Chondrocyte (in vitro differentiated cells): ENCODE measurements at regions not wholly inside any gene's neighbourhood (a gene's known extent, or its start where the extent isn't known, plus 50 kb on each side); places are given as distances from the start of the nearest gene placed in this dataset.

Experiments used
- DNase-seq: peaks from one replicate; pipeline ENCODE4 v3.0.0; 2021; ENCODE audit warnings: mixed read lengths, low spot score
- H3K27ac Mint-ChIP-seq: one replicate; pipeline ENCODE4 v1.8.0; 2021; ENCODE audit warnings: mild to moderate bottlenecking, moderate library complexity, mixed read lengths; ENCODE audit not compliant: unreplicated experiment
- H3K27me3 Mint-ChIP-seq: 2 replicates; pipeline ENCODE4 v1.8.0; 2021; ENCODE audit warnings: low read depth, mixed read lengths
- H3K36me3 Mint-ChIP-seq: 2 replicates; pipeline ENCODE4 v1.8.0; 2021; ENCODE audit warnings: low read depth, mixed read lengths
- H3K4me1 Mint-ChIP-seq: 2 replicates; pipeline ENCODE4 v1.8.0; 2021; ENCODE audit warnings: low read depth, mild to moderate bottlenecking, mixed read lengths
- H3K4me3 Mint-ChIP-seq: one replicate; pipeline ENCODE4 v1.8.0; 2021; ENCODE audit warnings: mild to moderate bottlenecking, moderate library complexity, mixed read lengths; ENCODE audit not compliant: unreplicated experiment
- H3K9me3 Mint-ChIP-seq: 2 replicates; pipeline ENCODE4 v1.8.0; 2021; ENCODE audit warnings: low read depth, mixed read lengths
- TF ChIP-seq, protein P1 (sequence below): fragments of 200-600 bp; sonication (generic); IDR thresholded peaks from 2 replicates; pipeline ENCODE4 v1.5.0; 2021; ENCODE audit warnings: antibody characterized with exemption, mild to moderate bottlenecking, moderate library complexity

- no peaks in the 10 kb centered on the region for H3K36me3 Mint-ChIP-seq
- peaks cover 36% of the 10 kb centered on the region for H3K27me3 Mint-ChIP-seq
- H3K27ac Mint-ChIP-seq = no peak overlapping the region
- H3K9me3 Mint-ChIP-seq = peaks cover 8% of the 10 kb centered on the region
- DNase-seq = no peak
- TF ChIP-seq, protein P1, sequence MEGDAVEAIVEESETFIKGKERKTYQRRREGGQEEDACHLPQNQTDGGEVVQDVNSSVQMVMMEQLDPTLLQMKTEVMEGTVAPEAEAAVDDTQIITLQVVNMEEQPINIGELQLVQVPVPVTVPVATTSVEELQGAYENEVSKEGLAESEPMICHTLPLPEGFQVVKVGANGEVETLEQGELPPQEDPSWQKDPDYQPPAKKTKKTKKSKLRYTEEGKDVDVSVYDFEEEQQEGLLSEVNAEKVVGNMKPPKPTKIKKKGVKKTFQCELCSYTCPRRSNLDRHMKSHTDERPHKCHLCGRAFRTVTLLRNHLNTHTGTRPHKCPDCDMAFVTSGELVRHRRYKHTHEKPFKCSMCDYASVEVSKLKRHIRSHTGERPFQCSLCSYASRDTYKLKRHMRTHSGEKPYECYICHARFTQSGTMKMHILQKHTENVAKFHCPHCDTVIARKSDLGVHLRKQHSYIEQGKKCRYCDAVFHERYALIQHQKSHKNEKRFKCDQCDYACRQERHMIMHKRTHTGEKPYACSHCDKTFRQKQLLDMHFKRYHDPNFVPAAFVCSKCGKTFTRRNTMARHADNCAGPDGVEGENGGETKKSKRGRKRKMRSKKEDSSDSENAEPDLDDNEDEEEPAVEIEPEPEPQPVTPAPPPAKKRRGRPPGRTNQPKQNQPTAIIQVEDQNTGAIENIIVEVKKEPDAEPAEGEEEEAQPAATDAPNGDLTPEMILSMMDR = no peak
- no peak overlapping the region for H3K4me3 Mint-ChIP-seq
- H3K4me1 Mint-ChIP-seq = no peaks in the 10 kb centered on the region
These were observed 100.9 kb upstream of the RXFP1 start for GRCh38 chr4:158420782-158421181.

- TF ChIP-seq, protein P1 = no peak
- no peaks in the 10 kb centered on the region for H3K4me1 Mint-ChIP-seq
- H3K4me3 Mint-ChIP-seq = no peak overlapping the region
- peaks cover 24% of the 10 kb centered on the region for H3K27me3 Mint-ChIP-seq
- peaks cover 4% of the 10 kb centered on the region for H3K9me3 Mint-ChIP-seq
- H3K27ac Mint-ChIP-seq = no peak overlapping the region
- no peak for DNase-seq
- no peaks in the 10 kb centered on the region for H3K36me3 Mint-ChIP-seq
These were observed 99.1 kb upstream of the RXFP1 start for GRCh38 chr4:158422546-158422945.

DNA sequence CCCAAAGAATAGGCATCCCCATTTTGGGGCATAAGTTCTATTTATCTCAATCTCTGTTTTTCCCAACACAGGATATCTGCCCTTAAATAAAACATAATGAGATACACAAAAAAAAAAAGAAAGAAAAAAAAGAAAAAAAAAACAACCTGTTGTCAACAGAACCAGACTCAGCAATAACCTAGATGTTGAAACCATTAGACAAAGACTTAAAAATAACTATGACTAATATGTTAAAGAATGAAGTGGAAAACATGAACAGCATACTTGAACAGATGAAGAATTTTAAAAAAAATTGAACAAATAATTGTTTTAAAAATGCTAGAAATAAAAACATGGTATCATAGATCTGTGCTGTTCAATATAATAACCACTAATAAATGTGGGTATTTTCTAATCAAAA lies 93.4 kb upstream of the RXFP1 start:
- no peaks in the 10 kb centered on the region for H3K4me1 Mint-ChIP-seq
- H3K4me3 Mint-ChIP-seq = no peak overlapping the region
- no peak overlapping the region for H3K27ac Mint-ChIP-seq
- H3K9me3 Mint-ChIP-seq = peaks cover 11% of the 10 kb centered on the region
- DNase-seq = no peak
- peaks cover 4% of the 10 kb centered on the region for H3K27me3 Mint-ChIP-seq
- TF ChIP-seq, protein P1 = no peak
- no peaks in the 10 kb centered on the region for H3K36me3 Mint-ChIP-seq

GRCh38 chr4:158442736-158443135 lies 78.9 kb upstream of the RXFP1 start:
- H3K9me3 Mint-ChIP-seq = peaks cover 8% of the 10 kb centered on the region
- H3K27me3 Mint-ChIP-seq = peaks cover 15% of the 10 kb centered on the region
- no peak overlapping the region for H3K27ac Mint-ChIP-seq
- no peaks in the 10 kb centered on the region for H3K36me3 Mint-ChIP-seq
- TF ChIP-seq, protein P1 = no peak
- no peaks in the 10 kb centered on the region for H3K4me1 Mint-ChIP-seq
- no peak overlapping the region for H3K4me3 Mint-ChIP-seq
- DNase-seq = no peak

- no peak overlapping the region for H3K27ac Mint-ChIP-seq
- TF ChIP-seq, protein P1 = no peak
- H3K4me3 Mint-ChIP-seq = no peak overlapping the region
- no peaks in the 10 kb centered on the region for H3K4me1 Mint-ChIP-seq
- no peak for DNase-seq
- peaks cover 15% of the 10 kb centered on the region for H3K27me3 Mint-ChIP-seq
- H3K36me3 Mint-ChIP-seq = no peaks in the 10 kb centered on the region
- peaks cover 8% of the 10 kb centered on the region for H3K9me3 Mint-ChIP-seq
These were observed 78.0 kb upstream of the RXFP1 start for GRCh38 chr4:158443731-158444130.
